GM19395 (cell line): ENCODE measurements at regions not wholly inside any gene's neighbourhood (a gene's known extent, or its start where the extent isn't known, plus 50 kb on each side); places are given as distances from the start of the nearest gene placed in this dataset.
"Not testable (repeated sequence)": the region's sequence is repeated elsewhere in the genome, so short reads cannot be mapped to it uniquely, and the experiment has no call there.

Experiments used
- ATAC-seq: cut with Tn5 transposase; IDR thresholded peaks from one replicate; pipeline ENCODE4 v1.9.1; 2021; ENCODE audit warnings: mild to moderate bottlenecking, moderate library complexity; ENCODE audit not compliant: unreplicated experiment

- ATAC-seq, result no peak
Observed at GRCh38 chr1:59185163-59185860, 111.6 kb upstream of the FGGY start.

- no peak for ATAC-seq
Observed at GRCh38 chr1:59186656-59187055, 110.2 kb upstream of the FGGY start.

GRCh38 chr1:59188413-59189213, 108.3 kb upstream of the FGGY start:
- ATAC-seq, result no peak

GRCh38 chr1:59193443-59194093, 103.3 kb upstream of the FGGY start:
- ATAC-seq, result no peak

GRCh38 chr1:59194621-59195020, 102.3 kb upstream of the FGGY start:
- no peak for ATAC-seq

- no peak for ATAC-seq
Observed at GRCh38 chr1:59195151-59195550, 101.7 kb upstream of the FGGY start.

GRCh38 chr1:59198564-59198963, 98.3 kb upstream of the FGGY start:
- no peak for ATAC-seq

- no peak for ATAC-seq
Observed at GRCh38 chr1:59199147-59199546, 97.7 kb upstream of the FGGY start.

GRCh38 chr1:59199719-59200376, 97.0 kb upstream of the FGGY start:
- ATAC-seq, result no peak

GRCh38 chr1:59201341-59201740, 95.6 kb upstream of the FGGY start:
- ATAC-seq, result no peak

- ATAC-seq, result no peak
Observed at GRCh38 chr1:59202455-59202854, 94.4 kb upstream of the FGGY start.

- ATAC-seq, result no peak
Observed at GRCh38 chr1:59204001-59204400, 92.9 kb upstream of the FGGY start.

- ATAC-seq, result not testable (repeated sequence)
Observed at GRCh38 chr1:59206616-59207015, 90.3 kb upstream of the FGGY start.

- ATAC-seq, result not testable (repeated sequence)
Observed at GRCh38 chr1:59210430-59210829, 86.5 kb upstream of the FGGY start.

GRCh38 chr1:59212706-59213105, 84.2 kb upstream of the FGGY start:
- no peak for ATAC-seq

GRCh38 chr1:59214248-59215208, 82.4 kb upstream of the FGGY start:
- ATAC-seq, result no peak

GRCh38 chr1:59215766-59216291, 81.1 kb upstream of the FGGY start:
- ATAC-seq, result no peak

GRCh38 chr1:59217439-59217838, 79.5 kb upstream of the FGGY start:
- ATAC-seq, result not testable (repeated sequence)

GRCh38 chr1:59218521-59219236, 78.2 kb upstream of the FGGY start:
- ATAC-seq, result no peak
